ENCODE measurements at regions not wholly inside any gene's neighbourhood (a gene's known extent, or its start where the extent isn't known, plus 50 kb on each side); places are given as distances from the start of the nearest gene placed in this dataset.

DNA sequence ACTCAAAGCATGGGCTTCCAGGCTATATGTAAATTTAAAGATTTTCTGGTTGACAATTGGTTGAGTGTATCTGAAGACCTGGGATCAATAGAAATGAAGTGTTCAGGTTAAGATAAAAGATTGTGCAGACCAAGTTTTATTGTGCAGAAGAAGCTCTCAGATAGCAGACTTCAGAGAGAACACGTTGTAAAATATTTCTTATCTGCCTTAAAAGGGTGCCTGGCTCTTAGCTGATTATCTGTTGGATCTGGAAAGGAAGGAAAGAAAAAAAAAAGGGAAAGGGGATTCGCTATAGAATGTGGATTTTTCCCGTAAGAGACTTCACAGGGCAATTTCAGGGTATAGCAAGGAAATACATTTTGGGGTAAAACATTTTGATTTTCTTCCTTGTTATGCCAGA lies 523.2 kb downstream of the EDEM1 start:
- TF ChIP-seq, protein P1, sequence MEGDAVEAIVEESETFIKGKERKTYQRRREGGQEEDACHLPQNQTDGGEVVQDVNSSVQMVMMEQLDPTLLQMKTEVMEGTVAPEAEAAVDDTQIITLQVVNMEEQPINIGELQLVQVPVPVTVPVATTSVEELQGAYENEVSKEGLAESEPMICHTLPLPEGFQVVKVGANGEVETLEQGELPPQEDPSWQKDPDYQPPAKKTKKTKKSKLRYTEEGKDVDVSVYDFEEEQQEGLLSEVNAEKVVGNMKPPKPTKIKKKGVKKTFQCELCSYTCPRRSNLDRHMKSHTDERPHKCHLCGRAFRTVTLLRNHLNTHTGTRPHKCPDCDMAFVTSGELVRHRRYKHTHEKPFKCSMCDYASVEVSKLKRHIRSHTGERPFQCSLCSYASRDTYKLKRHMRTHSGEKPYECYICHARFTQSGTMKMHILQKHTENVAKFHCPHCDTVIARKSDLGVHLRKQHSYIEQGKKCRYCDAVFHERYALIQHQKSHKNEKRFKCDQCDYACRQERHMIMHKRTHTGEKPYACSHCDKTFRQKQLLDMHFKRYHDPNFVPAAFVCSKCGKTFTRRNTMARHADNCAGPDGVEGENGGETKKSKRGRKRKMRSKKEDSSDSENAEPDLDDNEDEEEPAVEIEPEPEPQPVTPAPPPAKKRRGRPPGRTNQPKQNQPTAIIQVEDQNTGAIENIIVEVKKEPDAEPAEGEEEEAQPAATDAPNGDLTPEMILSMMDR (IDR thresholded peaks at IDR 0.05; ENCODE audit: insufficient read depth, low read length, poor library complexity, severe bottlenecking), result no peak
- no peak for TF ChIP-seq EZH2phosphoT487 (conservative IDR thresholded peaks at IDR 0.05; ENCODE audit: low read length)
